Epithelial cell of prostate (primary cell): ENCODE measurements at regions not wholly inside any gene's neighbourhood (a gene's known extent, or its start where the extent isn't known, plus 50 kb on each side); places are given as distances from the start of the nearest gene placed in this dataset.
"Not testable (repeated sequence)": the region's sequence is repeated elsewhere in the genome, so short reads cannot be mapped to it uniquely, and the experiment has no call there.

Experiments used
- DNase-seq: peaks from one replicate; pipeline ENCODE4 v3.0.0-alpha.2; 2011; ENCODE audit warnings: low read depth, low spot score
- H3K27ac ChIP-seq: fragments of 450-650 bp; 2 replicates; pipeline ENCODE4 v1.5.1; 2017; ENCODE audit warnings: mild to moderate bottlenecking

DNA sequence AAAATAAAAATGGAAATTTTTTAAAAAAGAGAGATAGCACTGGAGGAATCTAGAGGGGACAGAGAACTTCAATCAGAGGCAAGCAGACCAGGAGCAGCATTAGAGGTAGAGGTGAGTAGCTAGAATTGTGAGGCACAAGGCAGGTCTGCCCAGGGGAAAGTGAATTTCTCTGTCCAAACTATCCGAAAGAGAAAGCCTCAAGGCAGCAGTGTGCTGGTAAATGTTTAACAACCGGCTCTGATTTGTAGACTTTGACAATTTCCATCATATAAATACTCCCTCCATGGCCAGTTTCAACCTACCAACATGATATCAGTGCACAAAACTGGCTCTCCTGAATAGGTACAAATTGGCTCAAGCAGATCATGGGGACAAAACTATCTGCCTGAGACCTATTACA lies 160.6 kb upstream of the EGLN3 start:
- H3K27ac ChIP-seq = no peak overlapping the region
- DNase-seq = no peak

DNA sequence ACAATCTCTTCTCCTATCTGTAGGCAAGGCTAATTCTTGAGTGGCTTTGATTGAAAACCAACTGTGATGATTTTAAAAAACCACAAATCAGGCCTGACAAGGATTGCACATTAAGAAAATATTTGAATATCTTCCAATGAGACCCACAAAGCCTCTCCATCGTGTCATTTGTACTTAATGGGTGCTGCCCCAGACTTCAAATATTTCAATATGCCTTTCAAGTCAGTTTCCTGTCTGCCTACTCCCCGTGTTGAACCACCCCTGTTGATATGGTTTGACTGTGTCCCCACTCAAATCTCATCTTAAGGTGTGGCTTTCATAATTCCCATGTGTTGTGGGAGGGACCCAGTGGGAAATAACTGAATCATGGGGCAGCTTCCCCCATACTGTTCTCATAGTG lies 159.7 kb upstream of the EGLN3 start:
- no peak overlapping the region for H3K27ac ChIP-seq
- DNase-seq = no peak

DNA sequence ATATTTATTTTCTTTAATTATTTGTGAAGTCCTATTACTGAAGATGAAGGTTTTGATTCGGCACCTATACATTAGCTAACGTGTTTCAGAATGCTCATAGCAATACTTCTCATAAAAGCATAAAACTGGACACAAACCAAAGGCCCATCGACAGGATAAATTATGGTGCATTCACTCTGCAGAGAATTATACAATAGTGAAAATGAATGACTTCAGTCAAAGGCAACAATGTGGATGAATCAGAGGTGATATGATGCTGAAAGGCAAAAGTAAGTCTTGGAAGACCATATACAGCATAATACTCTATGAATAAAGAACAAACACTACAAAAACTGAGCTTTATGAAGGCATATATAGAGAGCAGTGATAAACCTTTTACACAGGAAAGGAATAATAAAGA lies 156.6 kb upstream of the EGLN3 start:
- no peak for DNase-seq
- no peak overlapping the region for H3K27ac ChIP-seq

DNA sequence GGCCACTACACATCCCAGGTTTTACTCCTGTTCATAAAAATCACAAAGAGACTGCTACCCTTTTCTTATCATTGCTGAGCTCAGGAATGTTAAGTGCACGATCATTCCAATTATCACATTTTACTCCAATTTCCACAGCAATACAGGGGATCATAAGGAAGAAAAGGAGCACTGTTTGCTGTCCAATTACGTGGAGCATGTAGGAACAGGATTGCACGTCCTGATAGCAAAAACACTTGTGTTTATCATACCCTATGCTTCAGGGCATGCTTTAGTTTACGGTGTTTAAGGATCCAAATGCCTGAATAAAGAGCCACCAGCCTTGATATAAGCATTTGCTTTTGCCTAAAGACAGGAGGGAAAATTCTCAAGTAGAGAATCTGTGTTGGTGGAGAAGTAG lies 155.4 kb upstream of the EGLN3 start:
- DNase-seq = no peak
- no peak overlapping the region for H3K27ac ChIP-seq

DNA sequence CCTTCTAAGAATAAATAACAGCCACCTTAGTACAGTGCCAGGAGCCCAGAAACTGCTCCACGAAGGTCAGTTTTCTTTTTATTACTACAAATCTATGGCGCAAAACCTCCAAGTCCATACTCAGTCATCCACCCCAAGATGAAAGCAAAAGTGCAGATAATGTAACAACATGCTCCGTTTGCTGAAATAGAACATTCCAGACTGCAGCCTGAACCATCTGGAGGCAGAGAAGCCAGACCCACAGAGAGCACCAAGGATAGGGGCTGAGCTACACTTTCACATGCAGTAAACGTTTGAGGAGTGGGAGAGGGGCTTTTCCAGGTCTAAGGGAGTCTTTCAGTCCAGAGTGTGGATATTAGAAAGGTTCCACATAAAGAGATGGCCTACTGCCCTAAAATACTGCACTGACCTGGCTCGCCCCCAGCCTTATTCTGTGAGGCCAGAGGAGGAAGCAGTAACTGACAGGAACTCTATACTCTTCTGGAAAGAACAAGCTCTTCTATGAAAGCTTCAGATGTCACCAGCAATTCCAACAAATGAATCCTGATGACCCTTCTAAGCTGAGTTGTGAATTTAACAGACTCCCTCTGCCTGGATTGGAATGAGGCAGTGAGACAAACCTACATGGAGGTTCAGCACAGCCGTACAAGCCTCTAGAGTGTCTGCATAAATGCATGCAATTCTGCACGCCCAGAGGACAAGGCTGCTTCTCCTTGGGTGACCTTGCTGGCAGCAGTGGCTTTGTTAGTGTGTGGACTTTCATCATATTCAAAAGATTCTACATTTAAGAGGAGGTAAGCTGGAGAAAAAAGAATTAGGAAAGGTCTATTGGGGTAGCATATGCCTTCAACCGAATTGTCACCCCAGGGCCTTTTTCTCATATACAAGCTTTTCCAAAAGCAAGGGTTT lies 153.9 kb upstream of the EGLN3 start:
- no peak for DNase-seq
- no peak overlapping the region for H3K27ac ChIP-seq

DNA sequence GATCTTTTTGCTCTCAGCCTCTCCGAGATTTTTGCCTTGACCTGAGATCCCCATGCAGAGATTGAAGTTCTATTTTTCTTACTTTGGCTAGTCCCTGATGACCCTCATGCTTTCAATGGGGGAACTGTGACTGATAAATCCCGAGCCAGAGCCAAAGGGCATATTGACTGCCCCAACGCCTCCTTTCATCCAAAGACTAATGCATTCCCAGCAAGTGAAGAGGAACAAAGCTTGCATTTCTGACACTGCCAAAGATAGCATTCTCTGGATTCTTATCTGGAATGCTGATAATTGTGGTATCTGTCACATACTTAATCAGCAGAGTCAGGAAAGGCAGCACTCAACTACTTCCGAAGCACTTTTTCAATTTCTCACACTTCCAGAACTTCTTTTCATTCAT lies 152.3 kb upstream of the EGLN3 start:
- H3K27ac ChIP-seq = no peak overlapping the region
- no peak for DNase-seq

DNA sequence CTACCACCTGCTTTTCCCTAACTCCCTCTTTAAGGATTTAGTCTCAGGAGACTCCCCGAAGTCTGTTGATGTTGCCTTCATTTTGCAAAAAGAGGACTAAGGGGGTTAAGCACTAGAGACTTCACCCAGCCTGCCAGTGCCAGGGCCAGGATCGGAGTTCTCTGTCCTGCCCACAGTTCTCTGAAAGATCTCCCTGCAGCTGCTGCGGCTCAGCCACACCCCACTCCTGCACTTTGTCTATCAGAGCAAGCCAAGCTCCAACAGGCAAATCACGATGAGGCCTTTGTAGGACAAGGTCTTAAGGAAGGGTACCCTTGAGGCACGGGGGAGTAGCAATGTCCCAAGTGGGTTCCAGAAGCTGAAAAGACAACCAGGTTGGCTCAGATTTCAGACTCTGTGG lies 148.8 kb upstream of the EGLN3 start:
- no peak for DNase-seq
- H3K27ac ChIP-seq = no peak overlapping the region

DNA sequence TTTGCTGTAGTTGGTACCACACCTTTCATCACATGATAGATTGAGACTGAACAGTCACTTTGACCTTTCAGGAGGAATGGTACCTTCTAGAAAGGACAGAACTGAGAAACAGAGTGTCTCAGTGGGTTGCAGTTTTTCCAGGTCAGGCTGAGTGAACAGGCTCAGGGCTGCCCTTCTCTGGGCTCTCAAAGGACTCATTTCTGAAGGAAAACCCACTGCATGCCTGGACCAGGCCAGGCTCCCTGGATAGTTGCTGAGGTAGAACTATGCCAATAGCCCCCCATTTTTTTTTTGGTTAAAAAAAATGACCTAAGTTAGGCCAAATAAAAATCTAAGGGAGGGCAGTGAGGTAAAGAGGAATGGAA lies 148.1 kb upstream of the EGLN3 start:
- peak overlapping the region; percentile 62 for H3K27ac ChIP-seq
- DNase-seq = no peak

DNA sequence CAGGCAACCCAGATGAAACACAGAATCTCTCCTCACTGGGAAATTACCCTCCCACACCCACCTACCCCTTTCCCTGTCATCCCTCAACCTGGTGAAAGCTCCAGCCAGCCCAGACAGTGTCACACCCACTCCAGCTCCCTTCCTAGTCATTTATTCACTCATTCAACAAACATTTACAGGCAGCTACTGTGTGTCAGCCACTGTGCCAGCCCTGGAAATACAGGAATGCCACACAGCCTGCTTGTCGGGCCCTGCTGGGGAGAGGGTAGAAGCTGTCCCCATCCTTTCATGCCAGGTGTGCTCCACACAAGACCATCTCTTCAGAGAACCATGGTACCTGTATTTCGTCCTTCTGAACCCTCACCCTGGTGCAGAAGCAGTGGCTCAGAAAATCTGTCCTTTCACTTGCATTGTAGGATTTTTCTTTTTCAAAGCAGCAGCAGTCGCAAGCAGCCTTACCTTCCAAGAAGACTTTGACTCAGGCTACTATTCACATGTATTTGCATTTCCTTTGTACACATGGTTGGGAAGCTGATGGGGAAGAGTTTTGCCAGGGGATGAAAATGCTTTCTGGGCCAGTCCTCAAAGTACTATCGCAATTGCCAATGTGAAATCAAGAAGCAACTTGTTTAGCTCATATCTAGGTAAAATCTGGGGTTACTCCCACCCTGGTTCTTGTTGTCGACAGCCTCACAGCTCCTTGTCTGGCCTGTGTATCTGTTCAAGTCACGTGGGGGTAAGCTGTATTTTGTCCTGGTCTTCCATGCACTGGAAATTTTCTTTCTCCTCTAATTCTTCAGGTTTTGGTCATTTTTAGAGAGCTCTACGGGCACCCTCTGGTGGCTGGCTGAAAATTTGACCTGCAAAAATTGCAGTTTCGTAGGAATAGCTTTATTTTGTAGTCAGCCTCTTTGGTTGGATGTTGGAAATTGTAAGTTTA lies 147.4 kb upstream of the EGLN3 start:
- H3K27ac ChIP-seq = peak overlapping the region; percentile 62
- no peak for DNase-seq

DNA sequence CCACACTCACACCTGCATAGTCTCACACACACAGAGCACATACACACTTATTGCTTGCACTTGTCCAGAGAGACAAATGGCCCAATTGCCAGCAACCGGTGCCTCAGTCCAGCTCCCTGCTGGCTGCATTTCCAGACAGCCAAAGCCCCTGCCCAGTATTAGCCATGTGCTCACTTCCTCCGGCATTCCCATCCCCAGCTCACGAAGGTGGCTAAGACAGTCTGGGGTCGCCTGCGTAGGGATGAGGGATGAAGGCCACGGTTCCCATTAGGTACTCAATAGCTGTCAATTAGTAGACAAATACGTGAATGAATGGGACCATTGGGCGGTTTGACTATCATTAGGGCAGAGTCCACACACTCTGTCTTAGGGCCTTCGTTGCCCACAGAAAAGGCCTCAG lies 146.8 kb upstream of the EGLN3 start:
- peak overlapping the region; percentile 62 for H3K27ac ChIP-seq
- DNase-seq = no peak

DNA sequence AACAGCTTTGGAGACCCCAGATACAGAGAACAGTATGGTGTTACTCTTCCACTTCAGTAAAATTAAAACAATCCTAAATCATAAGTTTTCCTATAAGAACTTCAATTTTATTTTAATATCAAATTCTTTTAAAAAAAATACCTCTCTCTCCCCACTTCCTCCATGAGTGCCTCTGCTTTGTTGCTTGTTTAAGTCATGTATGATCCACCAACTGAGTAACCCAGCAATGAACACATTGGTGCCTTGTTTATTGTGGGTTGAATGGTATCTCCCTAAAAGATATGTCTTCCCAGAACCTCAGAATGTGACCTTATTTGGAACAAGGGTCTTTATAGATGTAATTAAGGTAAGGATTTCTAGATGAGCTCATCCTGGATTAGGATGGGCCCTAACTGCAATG lies 143.5 kb upstream of the EGLN3 start:
- H3K27ac ChIP-seq = no peak overlapping the region

DNA sequence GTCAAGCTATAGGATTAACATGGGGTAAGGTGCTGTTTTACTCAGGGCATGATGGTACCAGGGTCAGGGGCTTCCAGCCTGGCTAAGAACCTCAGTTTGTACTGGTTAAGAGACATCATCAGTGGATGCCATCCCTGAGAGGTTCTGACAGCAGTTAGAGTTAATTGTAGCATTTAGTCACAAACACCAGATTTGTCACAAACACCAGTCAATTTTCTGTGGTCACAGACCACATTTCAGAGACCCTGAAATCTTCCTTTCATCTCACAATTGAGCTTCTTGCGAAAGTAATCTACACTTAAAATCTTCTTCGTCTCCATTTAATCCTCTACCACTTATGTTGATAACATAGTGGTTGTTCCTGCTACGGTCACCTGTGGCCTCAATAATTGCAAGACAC lies 143.0 kb upstream of the EGLN3 start:
- no peak overlapping the region for H3K27ac ChIP-seq
- DNase-seq = no peak

More for the DNA sequence above, 143.5 kb upstream of the EGLN3 start:
- DNase-seq = no peak

DNA sequence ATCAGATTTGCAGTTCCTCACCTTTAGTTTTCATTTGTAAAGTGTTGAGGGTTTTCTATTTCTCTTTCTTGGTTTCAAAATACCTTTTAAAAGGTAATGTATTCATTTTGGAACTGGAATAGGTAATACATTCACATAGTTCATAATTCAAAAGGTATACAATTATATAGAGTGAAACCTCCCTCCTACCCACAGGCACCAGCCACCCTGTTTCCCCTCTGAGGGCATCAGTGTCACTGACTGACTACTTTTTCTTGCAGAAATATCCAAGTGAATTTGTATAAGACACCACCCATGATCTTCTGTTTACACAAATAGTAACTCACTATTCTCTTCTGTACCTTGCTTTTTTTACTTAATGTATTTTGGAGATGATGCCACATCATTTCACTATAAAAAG lies 139.6 kb upstream of the EGLN3 start:
- DNase-seq = no peak
- no peak overlapping the region for H3K27ac ChIP-seq

DNA sequence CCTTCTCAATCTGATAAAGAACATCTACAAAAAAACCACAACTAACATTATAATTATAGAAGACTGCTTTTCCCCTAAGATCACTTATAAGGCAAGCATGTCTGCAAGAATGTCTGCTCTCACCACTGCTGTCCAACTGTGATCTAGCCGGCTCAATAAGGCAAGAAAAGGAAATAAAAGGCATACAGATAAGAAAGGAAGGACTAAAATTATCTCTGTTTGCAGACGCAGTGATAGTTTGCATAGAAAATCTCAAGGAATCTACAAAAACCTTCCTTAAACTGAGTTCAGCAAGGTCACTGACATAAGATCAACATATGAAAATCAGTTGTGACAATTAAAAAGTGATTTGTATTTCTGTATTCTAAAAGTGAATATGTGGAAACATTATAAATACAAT lies 138.0 kb upstream of the EGLN3 start:
- DNase-seq = no peak

DNA sequence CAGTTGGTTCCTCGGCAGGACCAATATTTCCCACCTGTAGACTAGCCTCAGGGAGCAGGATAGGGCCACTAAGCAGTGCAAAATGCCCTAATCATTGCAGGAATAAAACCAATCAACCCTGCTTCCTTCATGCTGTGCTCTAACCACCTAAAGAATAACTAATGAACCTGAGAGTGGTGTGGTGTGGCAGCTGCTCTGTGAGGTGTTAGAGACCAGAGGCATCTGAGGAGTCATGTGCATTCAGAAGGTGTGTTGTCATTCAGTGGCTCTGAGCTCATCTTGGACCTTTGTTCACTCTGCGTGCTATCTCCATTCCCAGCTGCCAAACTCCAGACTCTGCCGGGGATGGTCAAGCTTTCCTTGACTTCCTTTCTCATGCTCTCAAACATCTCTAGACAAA lies 136.7 kb upstream of the EGLN3 start:
- H3K27ac ChIP-seq = no peak overlapping the region
- no peak for DNase-seq

More for the DNA sequence above, 138.0 kb upstream of the EGLN3 start:
- no peak overlapping the region for H3K27ac ChIP-seq

DNA sequence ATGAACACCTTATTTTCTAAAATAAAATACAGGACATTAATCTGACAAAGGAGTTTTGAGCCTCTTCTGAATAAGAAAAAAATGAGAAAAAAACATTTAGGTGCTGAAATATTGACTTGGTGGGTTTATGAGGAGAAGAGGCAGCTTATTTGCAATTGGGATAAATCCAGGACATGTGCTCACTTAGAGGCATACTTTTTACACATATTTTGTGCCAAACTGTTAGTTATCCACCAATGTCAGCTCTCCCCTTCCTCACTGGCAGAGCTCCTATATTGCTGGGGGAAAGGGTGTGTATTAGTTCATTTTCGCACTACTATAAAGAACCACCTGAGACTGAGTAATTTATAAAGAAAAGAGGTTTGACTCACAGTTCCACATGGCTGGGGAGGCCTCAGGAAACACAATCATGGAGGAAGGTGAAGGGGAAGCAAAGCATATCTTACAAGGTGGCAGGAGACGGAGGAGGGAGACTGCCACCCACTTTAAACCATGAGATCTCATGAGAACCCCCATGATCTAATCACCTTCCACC lies 135.4 kb upstream of the EGLN3 start:
- no peak for DNase-seq
- no peak overlapping the region for H3K27ac ChIP-seq

DNA sequence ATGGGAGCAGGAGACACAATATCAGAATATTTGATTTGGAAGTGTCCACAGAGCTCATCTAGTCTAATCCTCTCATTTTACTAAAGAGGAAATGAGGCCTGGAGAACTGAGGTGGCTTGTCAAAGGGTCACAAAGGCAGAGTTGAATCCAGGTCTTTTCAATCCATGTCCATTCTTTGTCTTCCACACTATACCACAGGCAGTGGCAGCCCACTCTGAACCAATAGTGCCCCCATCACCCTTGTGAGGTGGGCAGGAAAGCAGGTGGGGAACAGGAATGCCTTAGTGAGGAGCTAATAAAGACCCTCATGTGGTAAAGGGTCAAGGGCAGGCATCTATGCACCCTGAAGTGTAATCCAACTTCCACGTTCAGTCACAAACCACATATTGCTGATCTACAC lies 134.8 kb upstream of the EGLN3 start:
- no peak for DNase-seq
- peak overlapping the region; percentile 23 for H3K27ac ChIP-seq

DNA sequence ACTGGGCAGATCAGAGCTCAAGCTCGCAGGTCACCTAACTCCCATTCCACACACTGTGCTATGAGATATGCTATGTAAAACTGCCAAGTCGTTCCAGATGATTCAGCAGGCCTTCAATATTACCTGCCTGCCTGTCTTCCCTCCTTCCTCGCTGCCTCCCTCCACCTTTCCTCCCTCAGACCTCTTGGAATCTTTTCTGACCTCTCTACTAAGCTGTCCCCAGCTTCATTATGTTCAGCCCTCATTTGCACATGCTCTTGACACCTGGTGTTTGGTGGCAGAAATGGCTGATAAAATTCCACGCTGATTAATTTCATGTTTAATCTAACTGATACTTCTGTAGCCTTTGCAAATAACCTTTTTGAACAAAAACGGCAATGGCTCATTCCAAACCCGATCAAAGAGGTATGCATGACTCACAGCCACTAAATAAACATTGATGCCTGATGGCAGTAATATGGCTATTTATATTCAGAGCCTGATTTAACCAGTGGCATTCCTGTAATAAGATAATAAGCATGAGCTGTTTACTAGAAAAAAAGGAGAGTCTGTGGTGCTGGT lies 130.8 kb upstream of the EGLN3 start:
- no peak for DNase-seq
- H3K27ac ChIP-seq = peak overlapping the region; percentile 66

DNA sequence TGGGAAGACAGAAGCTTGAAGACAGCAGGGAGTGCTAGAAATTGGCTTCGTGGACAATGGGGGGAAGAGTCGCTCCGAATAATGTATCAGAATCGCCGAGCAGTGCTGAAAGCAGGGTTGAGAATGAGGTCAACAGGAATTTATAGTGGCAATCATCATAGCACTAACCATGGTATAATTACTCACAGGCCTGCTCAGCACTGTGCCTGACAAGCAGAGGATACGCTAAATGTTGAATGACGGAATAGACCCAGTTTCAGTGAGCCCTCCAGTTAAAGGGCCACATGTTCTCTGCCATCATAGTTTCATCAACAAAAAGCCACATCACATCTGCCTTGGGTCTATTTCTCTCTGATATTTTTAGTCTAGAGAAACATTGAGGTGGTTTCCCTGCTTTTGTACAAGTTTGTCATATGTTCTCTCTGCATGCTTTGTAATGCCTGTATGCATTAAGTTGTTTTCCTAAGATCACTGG lies 130.3 kb upstream of the EGLN3 start:
- no peak for DNase-seq
- H3K27ac ChIP-seq = peak overlapping the region; percentile 66

DNA sequence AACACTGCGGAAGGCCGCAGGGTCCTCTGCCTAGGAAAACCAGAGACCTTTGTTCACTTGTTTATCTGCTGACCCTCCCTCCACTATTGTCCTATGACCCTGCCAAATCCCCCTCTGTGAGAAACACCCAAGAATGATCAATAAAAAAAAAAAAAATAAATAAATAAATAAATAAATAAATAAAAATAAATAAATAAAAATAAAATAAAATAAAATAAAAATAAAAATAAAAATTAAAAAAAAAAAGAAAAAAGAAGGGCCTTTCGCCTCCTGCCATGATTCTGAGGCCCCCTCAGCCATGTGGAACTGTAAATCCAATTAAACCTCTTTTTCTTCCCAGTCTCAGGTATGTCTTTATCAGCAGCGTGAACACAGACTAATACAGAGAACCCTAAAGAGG lies 128.8 kb upstream of the EGLN3 start:
- DNase-seq, H3K27ac ChIP-seq: not testable (repeated sequence)
